GM11168 (cell line): ENCODE measurements at regions not wholly inside any gene's neighbourhood (a gene's known extent, or its start where the extent isn't known, plus 50 kb on each side); places are given as distances from the start of the nearest gene placed in this dataset.
"Not testable (repeated sequence)": the region's sequence is repeated elsewhere in the genome, so short reads cannot be mapped to it uniquely, and the experiment has no call there.

ENCODE experiments used
- in situ Hi-C: fragments of 300-500 bp; cut with MboI; formaldehyde crosslinking; loops from one replicate; pipeline ENCODE4 v1.12.0; 2022; ENCODE audit warnings: low sequenced_read_pairs; ENCODE audit not compliant: unreplicated experiment

DNA sequence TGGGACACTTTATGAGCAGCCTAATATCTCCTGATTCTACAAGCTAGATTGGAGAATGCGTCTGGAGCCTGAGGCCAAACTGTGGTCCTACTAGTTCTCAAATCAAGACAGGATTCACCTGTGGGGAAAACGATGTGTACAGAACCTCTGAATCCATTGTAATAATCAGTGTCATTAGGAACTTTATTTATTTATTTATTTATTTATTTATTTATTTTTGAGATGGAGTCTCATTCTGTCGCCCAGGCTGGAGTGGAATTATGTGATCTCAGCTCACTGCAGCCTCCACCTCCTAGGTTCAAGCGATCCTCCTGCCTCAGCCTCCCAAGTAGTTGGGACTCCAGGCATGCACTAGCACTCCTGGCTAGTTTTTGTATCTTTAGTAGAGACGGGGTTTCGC is 52.6 kb upstream of the KIF26B start:
- in situ Hi-C loops = not testable (repeated sequence)

DNA sequence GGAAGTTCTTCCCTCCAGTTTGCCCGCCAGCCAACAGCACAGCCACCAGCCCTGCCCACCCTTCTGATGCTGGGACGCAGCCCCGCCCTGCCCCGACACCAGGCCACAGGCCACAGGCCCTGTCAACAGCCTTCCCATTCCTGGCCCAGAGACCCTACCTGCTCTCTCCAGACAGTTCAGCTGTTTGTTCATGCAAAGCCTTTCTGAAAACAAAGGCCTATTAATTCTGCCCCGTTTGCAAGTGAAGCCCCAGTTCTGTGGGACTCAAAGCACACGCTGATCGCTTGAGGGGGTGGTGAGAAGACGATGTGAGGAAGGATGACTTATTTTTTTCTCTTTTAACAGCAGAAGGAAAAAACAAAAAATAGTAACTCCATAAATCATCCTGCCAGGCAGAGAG is 55.4 kb upstream of the KIF26B start:
- in situ Hi-C loops = no loop called here

DNA sequence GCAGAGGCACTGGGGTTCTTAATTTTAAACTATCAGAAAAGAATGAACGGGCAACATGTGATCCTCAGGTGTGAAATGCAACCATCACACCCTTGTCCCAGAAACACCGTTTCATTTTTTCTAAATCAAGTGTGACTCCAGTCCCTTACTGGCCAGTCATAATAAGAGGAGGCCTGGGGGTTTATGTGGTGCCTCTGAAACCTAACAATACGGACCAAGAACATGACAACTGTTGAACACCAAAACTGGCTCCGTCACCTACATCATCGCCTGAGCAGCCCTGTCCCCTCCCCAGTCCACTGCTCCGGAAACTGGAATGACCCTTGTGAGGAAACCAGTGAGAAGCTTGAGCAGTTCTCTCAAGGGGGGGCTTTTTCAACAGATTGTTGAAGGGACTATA is 55.9 kb upstream of the KIF26B start:
- in situ Hi-C loops = no loop called here

DNA sequence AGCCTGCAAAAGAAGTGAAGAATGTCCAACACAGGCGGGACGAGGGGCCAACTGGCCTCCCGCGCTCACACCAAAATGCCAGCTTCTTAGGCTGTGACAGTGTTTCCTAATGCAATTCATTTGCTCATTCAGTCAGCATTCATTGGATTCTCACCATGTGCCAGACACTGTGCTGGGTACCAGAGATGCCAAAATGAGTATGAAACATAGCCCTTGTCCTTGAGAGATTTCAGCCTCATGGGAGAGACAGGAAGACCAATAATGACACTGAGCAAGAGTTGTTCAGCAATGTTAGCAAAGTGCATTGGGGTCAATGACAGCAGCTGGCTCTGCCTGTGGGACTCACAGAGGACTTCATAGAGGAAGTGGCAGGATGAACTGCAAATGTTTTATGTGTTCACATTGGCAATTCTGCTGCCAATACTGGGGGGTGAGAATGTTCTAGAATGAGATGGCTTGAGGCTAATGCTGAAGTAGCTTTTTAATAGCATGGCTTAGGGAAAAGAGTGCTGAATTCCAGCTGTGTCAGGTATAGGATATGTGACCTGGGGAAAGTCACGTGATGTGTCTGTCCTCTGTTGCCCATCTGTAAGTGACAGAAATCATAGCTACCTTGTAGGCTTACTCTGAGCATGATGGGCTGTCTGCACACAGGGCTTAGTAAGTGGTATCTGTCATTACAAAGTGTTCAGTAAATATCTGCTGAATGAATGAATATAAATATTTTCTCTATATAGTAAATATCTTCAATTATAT is 58.3 kb upstream of the KIF26B start:
- in situ Hi-C loops = no loop called here

DNA sequence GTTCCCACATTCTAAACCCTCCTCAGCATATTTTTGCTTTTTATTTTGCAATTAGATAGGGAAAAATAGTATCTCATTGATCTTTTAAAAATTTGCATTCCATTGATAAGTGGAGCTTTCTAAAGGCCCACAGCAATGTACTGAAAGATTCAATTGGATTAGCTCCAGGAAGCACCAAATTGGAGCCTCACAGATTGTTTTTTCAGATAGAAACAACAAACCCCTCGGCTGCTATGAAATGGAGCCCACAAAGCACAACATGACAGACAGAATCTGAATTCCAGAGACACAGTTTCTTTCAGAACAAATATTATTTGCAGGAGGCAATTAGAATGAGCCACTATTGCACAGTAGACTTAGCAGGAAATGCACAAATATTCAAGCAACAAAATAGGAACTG is 58.9 kb upstream of the KIF26B start:
- in situ Hi-C loops = no loop called here

DNA sequence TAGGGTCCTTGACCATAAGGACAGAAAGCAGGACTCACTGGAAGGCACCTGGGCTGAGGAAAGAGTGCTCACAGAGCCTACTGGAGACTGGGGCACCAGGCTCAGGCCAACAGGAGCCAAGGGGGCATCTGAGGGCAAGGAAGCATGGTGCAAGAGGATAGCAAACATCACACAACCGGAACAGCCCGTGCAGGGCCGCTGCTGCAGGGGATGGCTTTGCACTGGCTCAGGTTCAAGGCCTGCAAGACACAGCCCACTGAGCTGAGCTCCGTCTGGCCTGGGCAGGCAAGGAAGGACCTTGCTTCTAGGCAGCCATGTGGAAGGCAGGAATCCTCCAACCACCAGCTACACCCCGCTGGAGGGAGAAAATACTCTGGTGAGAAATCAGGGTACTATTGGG is 59.8 kb upstream of the KIF26B start:
- in situ Hi-C loops = no loop called here

DNA sequence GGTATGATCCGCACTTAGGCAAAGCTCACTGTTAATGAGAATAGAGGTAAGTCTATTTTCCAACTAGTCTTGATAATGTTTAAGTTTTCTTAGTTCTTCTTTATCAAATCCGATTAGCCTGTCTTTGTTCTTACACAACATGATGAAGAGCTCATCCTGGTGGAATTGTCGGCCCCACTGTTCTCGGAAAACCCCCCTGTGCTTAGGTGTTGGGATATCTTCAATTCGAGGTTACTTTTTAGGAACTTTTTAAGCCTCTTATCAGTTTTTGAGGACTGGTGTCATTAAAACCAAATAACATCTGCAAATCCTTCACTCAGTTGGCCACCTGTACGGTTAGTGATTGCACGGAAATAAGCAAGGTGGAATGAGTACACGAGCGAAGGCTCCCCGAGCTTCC is 60.7 kb upstream of the KIF26B start:
- in situ Hi-C loops = no loop called here

DNA sequence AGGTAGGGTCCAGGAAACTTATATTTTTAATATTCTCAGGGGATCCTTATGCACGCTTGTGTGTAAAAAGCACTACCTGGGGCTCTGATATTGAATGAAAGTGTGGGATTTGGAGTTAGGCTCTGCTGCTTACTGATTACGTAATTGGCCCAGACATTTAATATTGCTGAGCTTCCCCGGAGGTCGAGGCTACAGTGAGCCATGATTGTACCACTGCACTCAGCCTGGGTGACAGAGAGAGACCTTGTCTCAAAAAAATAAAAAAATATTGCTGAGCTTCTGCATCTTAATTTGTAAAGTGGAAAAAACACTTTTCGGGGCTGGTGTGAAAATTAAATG is 62.2 kb upstream of the KIF26B start:
- in situ Hi-C loops = no loop called here

DNA sequence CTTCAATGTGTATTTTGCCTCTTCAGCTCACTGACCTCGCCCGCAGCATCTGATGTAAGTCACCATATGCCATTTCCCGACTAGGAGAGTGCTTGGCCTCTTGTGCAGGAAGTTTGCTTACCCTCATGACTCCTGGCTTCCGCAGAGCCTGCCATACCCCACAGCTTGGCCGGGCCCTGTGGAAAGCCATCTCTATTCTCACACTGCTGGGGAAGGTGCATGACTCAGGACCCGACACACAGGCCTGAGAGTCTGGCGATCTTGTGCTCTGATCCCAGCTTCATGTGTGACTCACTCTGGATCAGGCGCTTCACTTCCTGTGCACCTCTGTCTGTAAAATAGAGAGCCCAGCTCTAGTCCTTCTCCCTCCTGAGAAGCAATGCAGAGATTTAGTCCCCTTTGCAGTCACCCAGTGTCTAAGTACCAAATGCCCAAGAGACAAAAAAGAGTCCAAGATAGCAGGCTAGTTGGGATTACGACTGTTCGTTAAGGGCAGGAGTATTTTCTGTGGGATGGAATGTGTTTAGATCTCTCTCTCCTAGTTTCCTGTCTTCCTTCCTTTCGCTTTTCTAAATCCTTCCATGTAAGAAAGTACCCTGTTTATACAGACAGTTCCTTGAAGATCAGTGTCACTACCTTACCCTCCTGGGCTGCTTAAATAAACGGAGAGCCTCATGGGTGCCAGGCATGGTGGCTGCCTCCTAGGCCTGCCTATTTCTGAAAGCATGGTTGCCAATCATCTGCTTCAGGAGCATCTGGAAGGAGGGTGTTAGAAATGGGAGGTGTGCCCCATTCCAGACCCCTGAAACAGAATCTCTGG is 62.8 kb upstream of the KIF26B start:
- in situ Hi-C loops = no loop called here

DNA sequence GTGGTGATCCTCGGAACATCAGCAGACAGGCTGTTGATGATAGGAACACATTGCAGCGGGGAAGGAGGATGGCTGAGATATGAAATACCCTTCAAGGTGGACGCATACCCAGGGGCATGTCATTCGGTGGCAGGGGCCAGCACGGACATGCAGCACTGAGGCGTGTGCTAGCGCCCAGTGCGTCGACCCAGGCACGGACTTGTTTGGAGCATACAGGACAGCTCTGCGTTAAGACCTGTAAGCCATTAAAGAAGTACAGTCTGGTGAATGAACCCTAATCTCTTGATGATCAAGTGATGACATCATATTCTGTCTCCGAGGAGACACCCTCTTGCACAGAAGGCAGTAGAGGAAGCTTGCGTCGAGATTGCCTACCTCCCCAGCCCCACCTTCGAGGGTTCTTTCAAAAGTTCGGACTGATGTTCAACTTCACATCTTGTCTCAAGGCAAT is 63.6 kb upstream of the KIF26B start:
- in situ Hi-C loops = no loop called here

DNA sequence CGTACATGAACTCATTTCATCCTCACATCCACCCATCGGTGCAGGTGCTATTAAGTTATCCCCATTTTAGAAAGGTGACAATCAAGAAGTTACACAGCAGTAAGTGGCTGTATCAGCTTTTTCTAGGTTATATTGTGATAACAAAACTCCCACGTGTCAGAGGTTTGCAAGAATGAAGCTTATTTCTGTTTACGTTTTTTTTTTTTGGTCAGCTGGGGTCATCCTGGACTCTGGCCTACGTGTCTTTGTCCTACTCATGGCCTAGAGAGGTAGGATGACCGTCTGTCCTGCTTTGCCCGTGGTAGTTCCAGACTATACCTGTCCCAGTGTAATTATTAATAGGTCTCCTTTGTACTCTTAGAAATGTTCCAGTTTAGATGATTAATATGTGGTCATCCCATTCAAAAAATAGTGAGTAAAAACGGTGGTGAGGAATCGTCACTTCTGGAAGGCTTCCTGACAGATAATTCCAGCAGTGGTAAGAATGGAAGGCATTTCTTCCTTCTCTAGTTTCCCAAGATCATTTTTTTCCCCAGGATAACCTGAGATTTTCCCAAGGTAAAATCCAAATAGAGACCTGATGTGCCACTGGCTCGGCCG is 64.2 kb upstream of the KIF26B start:
- in situ Hi-C loops = no loop called here

DNA sequence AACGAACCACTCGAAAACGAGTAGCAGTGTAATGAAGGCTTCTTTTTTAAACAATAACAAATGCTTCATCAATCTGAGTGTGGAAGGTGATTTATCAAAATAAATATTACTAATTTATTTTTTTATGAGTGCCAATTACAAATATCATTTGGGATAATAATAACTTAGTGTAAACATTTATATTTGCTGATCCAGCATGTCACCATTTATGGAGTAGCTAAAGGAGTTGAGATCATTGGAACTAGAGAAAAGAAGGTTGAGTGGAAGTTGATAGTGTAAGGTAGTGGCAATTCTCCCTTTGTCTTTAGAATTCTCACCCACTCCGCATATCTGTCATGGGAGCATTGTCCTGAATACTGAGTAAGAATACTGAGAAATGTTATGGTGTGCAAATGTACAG is 67.1 kb upstream of the KIF26B start:
- in situ Hi-C loops = no loop called here

DNA sequence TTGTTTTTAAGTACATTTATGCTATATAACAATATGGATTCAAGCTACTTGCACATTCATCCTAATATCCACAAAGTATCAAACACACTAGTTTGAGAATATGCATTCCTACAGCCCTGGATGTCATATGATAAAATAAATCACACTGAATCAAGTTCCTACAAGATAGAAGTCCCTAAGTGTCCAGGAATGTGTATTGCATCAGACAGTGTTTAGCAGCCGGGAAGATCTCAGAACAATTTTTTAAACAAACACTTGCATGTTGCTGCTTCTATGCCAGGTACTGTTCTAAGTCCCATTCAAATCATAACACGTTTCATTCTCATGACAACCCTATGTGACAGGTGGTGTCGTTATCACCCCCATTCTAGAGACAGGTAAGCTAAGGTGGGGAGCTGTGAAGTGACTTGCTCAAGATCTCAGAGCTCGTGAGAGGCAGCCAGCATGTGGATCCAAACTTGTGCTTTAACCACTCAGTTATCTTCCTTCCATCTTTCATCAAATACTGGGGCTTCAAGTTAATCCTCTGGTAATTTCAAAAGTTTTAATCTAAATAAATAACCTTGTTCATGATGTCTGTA is 68.3 kb upstream of the KIF26B start:
- in situ Hi-C loops = no loop called here

DNA sequence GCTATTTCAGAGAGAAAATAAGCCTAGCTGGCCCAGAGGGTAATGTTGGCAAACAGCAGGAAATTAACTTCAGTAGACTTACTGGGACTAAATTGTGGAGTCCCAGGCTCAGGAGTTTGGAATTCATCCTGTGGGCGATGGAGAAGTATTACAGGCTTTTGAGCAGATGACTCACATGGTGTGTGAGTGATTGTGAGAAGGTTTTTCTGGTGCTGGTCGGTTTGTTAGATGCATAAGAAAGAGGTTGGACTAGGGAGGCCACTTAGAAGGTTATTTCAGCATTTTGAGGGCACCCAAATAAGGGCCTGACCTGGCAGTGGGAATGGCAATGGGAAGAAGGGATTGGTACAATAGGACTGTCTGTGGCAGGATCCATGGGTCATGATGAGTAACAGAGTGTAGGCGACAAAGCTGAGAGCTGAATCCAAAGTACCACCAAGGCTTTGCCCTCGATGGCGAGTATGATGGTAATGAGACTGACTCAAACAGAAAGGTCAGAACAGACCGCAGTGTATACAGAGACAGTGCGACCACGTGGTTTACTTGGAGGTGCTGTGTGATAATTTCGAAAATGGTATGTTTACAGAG is 69.2 kb upstream of the KIF26B start:
- in situ Hi-C loops = no loop called here

DNA sequence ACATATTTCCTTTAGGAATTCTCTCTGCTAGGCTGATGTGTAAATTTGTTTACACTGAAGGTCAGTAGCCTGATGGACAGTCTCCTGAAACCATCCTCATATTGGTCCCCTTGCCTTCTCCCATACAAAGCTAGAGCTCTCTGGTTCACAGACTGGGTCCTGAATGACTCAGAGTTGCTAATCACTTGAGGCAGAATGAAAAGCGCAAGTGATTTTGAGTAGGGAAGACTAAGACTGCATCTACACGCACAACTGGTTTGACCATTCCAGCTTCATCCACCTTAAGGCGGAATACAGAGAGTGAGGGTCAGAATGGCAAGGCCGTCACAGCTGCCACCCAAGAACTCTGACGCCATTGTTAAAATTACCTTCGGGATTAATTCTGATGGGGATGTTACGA is 70.2 kb upstream of the KIF26B start:
- in situ Hi-C loops = no loop called here

DNA sequence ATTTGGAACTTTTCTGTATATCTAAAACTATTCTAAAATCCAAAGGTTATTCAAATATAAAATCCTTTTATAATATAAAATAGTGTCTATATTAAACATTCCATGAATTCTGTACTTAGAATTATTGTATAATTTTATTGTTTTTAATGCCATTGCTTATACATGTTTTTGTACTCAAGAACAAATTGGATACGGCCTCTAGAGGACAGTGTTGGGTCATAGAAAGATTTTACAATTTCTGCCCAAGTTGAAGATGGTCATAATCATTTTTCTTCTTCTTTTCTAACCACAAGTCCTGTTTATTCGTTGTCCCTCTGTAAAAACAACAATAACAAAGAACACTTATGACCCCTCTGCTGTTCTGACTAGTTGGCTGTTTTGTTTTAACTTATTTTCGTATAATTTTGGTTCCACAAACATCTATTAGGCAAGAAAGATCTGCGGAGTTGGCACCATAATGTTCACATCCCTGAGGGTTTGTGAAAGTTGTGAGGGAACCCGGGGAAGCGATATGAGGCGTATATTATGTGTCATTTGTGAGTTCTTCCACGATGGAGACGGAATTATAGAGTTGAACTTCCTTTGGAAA is 75.7 kb upstream of the KIF26B start:
- in situ Hi-C loops = no loop called here

DNA sequence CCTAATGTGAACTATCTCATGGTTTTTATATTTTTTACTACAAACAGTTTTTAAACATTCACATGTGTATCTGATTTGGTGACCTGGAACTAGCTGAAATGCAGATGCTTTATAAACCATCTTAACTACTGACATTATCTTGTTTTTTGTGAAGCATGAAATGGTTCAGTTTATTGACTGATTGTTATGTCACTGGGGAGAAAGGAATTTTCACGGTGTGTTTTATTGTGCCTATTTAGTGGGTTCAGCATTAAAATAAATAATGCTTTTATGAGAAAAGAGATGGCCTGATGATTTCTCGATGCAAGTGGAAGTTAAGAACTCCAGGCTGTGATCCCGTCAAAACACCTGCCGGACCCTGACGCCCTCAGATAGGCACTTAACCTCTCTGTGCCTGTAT is 79.9 kb upstream of the KIF26B start:
- in situ Hi-C loops = no loop called here

DNA sequence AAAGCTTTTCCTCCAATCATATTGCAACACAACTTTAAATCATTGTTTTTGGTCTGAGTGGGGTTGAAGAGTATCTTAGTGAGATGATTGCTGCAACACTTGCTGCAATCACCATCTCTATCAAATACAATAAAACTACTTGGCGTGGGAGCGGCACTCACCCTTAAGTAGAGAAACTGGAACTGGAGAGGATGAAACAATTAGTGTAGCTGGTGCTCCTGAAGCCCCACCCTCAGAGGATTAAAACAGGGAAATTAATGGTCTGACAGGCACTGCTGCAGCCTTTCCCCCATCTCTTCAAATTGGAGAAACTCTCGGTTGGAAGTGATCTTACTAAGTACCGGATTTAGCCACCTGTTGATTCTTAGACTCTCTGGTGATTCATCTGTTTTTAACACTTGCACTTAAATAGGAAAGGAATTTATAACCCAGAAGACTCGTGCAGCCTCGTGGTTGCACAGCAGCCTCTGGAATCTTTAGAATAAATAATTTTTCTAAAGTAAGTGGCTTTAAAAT is 80.5 kb upstream of the KIF26B start:
- in situ Hi-C loops = no loop called here

DNA sequence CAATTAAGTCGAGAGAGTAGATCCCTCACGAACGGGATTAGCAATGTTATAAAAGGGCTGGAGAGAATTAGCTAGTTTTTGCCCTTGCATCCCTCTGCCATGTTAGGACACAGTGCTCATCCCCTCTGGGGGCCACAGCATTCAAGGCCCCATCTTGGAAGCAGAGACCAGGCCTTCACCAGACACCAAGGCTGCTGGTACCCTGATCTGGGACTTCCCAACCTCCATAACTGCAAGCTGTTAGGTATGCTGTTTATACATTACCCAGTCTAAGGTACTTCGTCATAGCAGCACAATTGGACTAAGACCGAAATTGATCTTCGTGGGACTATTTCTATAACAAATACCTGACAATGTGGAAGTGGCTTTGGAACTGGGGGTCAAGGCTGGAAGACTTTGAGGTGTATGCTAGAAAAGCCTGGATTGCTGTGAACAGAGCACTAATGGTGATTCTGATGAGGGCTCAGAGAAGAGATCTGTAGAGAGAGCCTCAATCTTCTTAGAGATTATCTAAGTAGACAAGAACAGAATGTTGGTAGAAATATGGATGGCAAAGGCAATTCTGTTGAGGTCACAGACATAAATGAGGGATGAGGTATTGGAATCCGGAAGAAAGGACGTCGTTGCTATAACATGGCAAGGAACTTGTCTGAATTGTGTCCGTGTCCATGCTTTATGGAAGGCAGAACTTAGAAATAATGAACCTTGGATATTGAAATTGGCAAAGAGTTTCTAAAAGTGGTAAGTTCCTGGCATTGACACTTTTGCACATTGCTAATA is 83.8 kb upstream of the KIF26B start:
- in situ Hi-C loops = no loop called here
